HAP-1 (cell line): ENCODE measurements at regions not wholly inside any gene's neighbourhood (a gene's known extent, or its start where the extent isn't known, plus 50 kb on each side); places are given as distances from the start of the nearest gene placed in this dataset.

Experiments
- DNase-seq, 2 experiments: peaks; one replicate each; pipeline ENCODE4 v3.0.0-alpha.2; 2016 to 2020; ENCODE audit warnings: low spot score in 2 of 2
- H3K27me3 ChIP-seq: fragments of 250-450 bp; sonication (Bioruptor Pico); 2 replicates; pipeline ENCODE4 v1.5.1; 2020; ENCODE audit warnings: low read depth, mild to moderate bottlenecking, moderate library complexity
- H3K36me3 ChIP-seq: fragments of 250-450 bp; sonication (Bioruptor Pico); replicated peaks from 2 replicates; pipeline ENCODE4 v1.5.1; 2020; ENCODE audit warnings: mild to moderate bottlenecking
- H3K4me1 ChIP-seq: fragments of 250-450 bp; sonication (Bioruptor Pico); 2 replicates; pipeline ENCODE4 v1.5.1; 2020; ENCODE audit warnings: mild to moderate bottlenecking
- H3K4me3 ChIP-seq: fragments of 250-450 bp; sonication (Bioruptor Pico); 2 replicates; pipeline ENCODE4 v1.5.1; 2020; ENCODE audit warnings: mild to moderate bottlenecking, moderate library complexity
- H3K9me3 ChIP-seq: fragments of 250-450 bp; sonication (Bioruptor Pico); 2 replicates; pipeline ENCODE4 v1.5.1; 2020; ENCODE audit warnings: mild to moderate bottlenecking, moderate library complexity
- in situ Hi-C: fragments of 300-500 bp; cut with MboI; formaldehyde crosslinking; loops from 3 replicates; pipeline ENCODE4 v1.14.3; 2020; ENCODE audit warnings: low sequenced_read_pairs, inconsistent platforms, mixed read lengths

- H3K9me3 ChIP-seq = no peaks in the 10 kb centered on the region
- in situ Hi-C loops = no loop called here
- no peaks in the 10 kb centered on the region for H3K36me3 ChIP-seq
- no peak overlapping the region for H3K4me3 ChIP-seq
- no peak for DNase-seq
- no peaks in the 10 kb centered on the region for H3K27me3 ChIP-seq
- H3K4me1 ChIP-seq = no peaks in the 10 kb centered on the region
Measured at GRCh38 chrX:39360101-39360500, 558.8 kb downstream of the MID1IP1 start.

- in situ Hi-C loops = no loop called here
- no peak for DNase-seq
- no peaks in the 10 kb centered on the region for H3K4me1 ChIP-seq
- H3K36me3 ChIP-seq = no peaks in the 10 kb centered on the region
- H3K27me3 ChIP-seq = no peaks in the 10 kb centered on the region
- no peaks in the 10 kb centered on the region for H3K9me3 ChIP-seq
- no peak overlapping the region for H3K4me3 ChIP-seq
Measured at GRCh38 chrX:39361736-39362135, 560.5 kb downstream of the MID1IP1 start.

DNA sequence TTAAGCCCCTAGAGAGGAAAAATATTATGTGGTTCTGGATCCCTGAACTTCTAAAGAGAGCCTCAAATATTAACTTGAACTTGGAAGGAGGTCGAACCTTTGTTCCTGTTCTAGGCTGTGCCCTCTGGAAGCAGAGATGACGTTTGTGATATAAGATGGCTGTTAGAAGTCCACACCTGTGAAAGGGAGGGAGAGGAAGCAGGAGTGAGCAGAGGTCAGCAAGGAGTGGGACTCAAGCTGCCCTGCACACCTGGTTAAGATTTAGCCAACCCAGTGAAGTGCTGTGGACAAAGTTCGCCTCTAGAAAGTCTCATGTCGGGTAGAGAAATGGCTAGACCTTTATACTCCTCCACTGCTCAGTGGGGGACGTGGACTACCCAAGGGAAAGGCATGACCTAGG, 566.2 kb downstream of the MID1IP1 start:
- in situ Hi-C loops = no loop called here
- Histone ChIP-seq H3K9me3 (no peaks in the 10 kb centered on the region), H3K4me1 (no peaks in the 10 kb centered on the region), H3K27me3 (no peaks in the 10 kb centered on the region), H3K36me3 (no peaks in the 10 kb centered on the region), H3K4me3 (no peak overlapping the region)
- no peak for DNase-seq

DNA sequence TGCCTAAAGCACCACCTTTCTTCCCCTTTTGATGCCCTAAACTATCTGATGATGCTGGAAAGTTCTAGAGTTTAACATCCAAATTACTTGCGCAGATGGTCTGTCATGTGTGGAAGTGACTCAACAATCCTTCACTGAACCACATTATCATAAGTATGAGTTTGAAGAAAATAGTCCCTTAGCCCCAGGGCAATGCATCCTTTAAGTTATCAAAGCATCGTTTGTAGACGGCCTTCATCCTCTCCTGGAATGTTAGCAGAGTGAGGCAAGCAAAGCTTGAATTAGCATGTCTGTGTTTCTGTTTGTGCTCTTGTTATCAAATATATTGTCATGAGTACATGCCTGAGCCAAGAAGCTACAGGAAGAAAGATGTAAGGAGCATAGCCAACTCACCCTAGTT, 570.9 kb downstream of the MID1IP1 start:
- DNase-seq = no peak
- in situ Hi-C loops = no loop called here
- Histone ChIP-seq H3K4me3 (no peak overlapping the region), H3K27me3 (no peaks in the 10 kb centered on the region), H3K36me3 (no peaks in the 10 kb centered on the region), H3K4me1 (no peaks in the 10 kb centered on the region), H3K9me3 (no peaks in the 10 kb centered on the region)

DNA sequence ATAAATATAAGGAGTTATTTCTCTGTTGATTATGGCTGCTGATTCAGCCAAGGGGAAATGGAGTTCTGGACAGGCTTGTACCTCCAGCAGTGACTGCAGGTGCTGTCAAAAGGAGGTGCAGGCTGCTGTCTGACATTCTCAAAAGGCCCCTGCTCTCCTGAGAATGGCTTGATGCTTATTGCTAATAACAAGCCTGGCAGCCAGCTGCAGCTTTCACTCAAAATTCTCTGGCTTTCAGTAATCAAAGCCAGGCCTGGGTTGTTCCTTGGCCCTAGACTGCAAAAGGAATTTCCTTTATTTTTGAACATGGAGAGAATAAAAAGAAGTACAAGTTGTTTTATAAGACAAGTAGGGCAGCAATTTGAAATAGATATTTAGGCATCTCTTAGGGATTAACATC, 575.9 kb downstream of the MID1IP1 start:
- Histone ChIP-seq H3K36me3 (no peaks in the 10 kb centered on the region), H3K27me3 (no peaks in the 10 kb centered on the region), H3K4me3 (no peak overlapping the region), H3K4me1 (no peaks in the 10 kb centered on the region), H3K9me3 (no peaks in the 10 kb centered on the region)
- in situ Hi-C loops = no loop called here
- no peak for DNase-seq

DNA sequence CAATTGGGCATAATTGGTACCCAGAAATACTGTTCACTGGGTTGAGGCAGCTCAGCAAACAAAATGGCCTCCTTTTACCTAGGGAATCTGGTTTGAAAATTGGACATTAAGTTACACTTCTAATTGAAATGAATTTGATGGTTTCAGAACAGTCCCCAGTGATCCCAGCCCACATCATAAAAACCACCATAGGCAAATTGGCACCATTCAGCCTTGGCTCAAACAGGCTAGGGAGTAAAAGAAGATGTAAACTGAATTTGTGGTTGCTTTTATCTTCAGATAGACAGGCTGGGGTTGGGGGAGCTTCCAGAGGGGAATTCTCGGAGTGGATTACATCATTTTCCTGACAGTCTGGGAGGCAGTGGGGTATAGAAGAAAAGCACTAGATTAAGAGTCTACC, 576.5 kb downstream of the MID1IP1 start:
- no peaks in the 10 kb centered on the region for H3K36me3 ChIP-seq
- DNase-seq = no peak

GRCh38 chrX:39381422-39381821, 580.2 kb downstream of the MID1IP1 start:
- Histone ChIP-seq H3K9me3 (no peaks in the 10 kb centered on the region), H3K36me3 (no peaks in the 10 kb centered on the region), H3K27me3 (no peaks in the 10 kb centered on the region), H3K4me3 (no peak overlapping the region), H3K4me1 (no peaks in the 10 kb centered on the region)
- in situ Hi-C loops = no loop called here
- no peak for DNase-seq

More for the DNA sequence above, 576.5 kb downstream of the MID1IP1 start:
- H3K4me3 ChIP-seq = no peak overlapping the region
- no peaks in the 10 kb centered on the region for H3K4me1 ChIP-seq
- H3K27me3 ChIP-seq = no peaks in the 10 kb centered on the region
- in situ Hi-C loops = no loop called here
- H3K9me3 ChIP-seq = no peaks in the 10 kb centered on the region

DNA sequence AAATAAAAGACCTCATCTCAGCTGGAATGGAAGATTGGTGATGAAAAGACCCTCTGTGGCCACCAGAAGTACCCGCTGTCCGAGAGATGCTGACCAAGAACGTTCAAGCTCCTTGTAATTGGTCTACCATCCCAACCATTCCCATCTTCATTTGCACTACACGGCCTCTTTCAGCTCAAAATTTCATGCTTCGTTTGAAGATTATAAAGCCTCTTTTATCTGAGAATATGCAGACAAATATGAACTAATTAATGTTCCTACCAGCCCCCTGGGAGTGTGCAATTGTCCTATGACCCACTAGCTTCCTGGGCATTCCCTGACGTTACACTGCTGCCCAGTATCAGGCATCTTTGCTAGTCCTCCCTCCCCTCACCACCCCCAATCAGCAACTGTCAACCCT, 583.7 kb downstream of the MID1IP1 start:
- in situ Hi-C loops = no loop called here
- no peaks in the 10 kb centered on the region for H3K9me3 ChIP-seq
- no peaks in the 10 kb centered on the region; the same call in 1 of the 2 replicates for H3K27me3 ChIP-seq
- H3K4me1 ChIP-seq = no peaks in the 10 kb centered on the region
- H3K36me3 ChIP-seq = no peaks in the 10 kb centered on the region
- H3K4me3 ChIP-seq = no peak overlapping the region
- DNase-seq = no peak

- Histone ChIP-seq H3K4me1 (no peaks in the 10 kb centered on the region), H3K27me3 (no peaks in the 10 kb centered on the region; the same call in 1 of the 2 replicates), H3K9me3 (no peaks in the 10 kb centered on the region), H3K36me3 (no peaks in the 10 kb centered on the region), H3K4me3 (no peak overlapping the region)
- in situ Hi-C loops = no loop called here
- no peak for DNase-seq
Measured at GRCh38 chrX:39388730-39389129, 587.5 kb downstream of the MID1IP1 start.

DNA sequence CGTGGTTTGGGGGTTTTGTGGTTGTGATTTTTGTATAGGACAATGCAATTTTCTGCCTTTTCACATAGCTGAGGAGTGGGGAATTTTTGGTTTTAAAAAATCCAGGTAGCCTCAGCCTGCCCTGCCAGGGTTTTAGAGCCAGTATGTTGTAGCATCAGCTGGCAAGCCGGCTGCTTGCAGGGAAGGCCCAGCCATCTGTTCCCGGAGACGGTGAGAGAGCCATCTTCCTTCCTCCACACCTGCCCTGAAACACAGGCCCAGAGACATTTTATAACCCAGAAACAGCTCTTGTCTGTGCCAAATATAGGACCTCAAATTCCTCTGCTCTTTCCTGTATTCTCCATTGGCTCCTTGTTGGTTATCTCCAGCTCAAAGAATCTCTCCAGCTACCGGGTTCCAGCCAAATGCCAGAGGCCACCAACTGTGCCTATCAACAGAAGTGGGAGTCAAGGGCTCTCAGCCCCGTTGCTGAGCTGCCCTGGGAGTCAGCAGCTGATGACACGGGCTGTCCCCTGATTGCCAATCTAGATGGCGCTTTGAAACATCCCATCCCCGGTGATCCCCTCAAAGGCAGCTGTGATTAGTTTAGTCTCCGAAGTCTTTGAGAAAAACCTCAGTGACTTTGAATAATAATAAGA, 595.2 kb downstream of the MID1IP1 start:
- Histone ChIP-seq H3K27me3 (no peaks in the 10 kb centered on the region), H3K4me3 (no peak overlapping the region), H3K4me1 (no peaks in the 10 kb centered on the region), H3K9me3 (no peaks in the 10 kb centered on the region), H3K36me3 (no peaks in the 10 kb centered on the region)
- in situ Hi-C loops = no loop called here
- no peak for DNase-seq

- Histone ChIP-seq H3K4me1 (no peaks in the 10 kb centered on the region), H3K4me3 (no peak overlapping the region), H3K9me3 (no peaks in the 10 kb centered on the region), H3K27me3 (no peaks in the 10 kb centered on the region), H3K36me3 (no peaks in the 10 kb centered on the region)
- DNase-seq = no peak
- in situ Hi-C loops = no loop called here
Measured at GRCh38 chrX:39397561-39398199, 596.4 kb downstream of the MID1IP1 start.

- Histone ChIP-seq H3K9me3 (no peaks in the 10 kb centered on the region), H3K36me3 (no peaks in the 10 kb centered on the region), H3K4me1 (no peaks in the 10 kb centered on the region), H3K4me3 (no peak overlapping the region), H3K27me3 (no peaks in the 10 kb centered on the region)
- in situ Hi-C loops = no loop called here
- no peak for DNase-seq
Measured at GRCh38 chrX:39398215-39398962, 597.1 kb downstream of the MID1IP1 start.

GRCh38 chrX:39398963-39399261, 597.7 kb downstream of the MID1IP1 start:
- H3K9me3 ChIP-seq = no peaks in the 10 kb centered on the region
- H3K36me3 ChIP-seq = no peaks in the 10 kb centered on the region
- in situ Hi-C loops = no loop called here
- no peak overlapping the region for H3K4me3 ChIP-seq
- H3K27me3 ChIP-seq = no peaks in the 10 kb centered on the region
- H3K4me1 ChIP-seq = no peaks in the 10 kb centered on the region
- DNase-seq = no peak

DNA sequence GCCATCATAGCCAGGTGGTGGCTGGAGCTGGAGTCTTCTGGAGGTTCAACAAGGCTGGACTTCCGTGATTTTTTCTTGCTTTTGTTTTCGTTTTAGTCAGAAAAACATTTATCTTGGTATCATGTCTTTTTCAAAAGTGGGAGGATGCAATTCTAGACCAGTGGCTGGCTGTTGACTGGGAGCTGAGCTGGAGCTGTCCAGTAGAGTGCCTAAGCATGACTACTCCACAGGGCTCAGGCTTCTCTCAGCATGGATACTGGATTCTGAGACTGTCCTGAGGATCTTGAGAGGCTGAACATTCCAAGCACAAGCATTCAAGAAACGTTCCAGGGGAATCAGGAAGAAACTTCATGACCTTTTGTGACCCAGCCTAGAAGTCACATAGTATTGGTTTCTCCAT, 598.1 kb downstream of the MID1IP1 start:
- no peaks in the 10 kb centered on the region for H3K27me3 ChIP-seq
- in situ Hi-C loops = no loop called here

More for the DNA sequence above, 598.1 kb downstream of the MID1IP1 start:
- Histone ChIP-seq H3K36me3 (no peaks in the 10 kb centered on the region), H3K4me3 (no peak overlapping the region), H3K4me1 (no peaks in the 10 kb centered on the region), H3K9me3 (no peaks in the 10 kb centered on the region)
- no peak for DNase-seq
